H1 (cell line): ENCODE measurements at regions not wholly inside any gene's neighbourhood (a gene's known extent, or its start where the extent isn't known, plus 50 kb on each side); places are given as distances from the start of the nearest gene placed in this dataset.

Source experiments
- BRCA1 ChIP-seq: IDR thresholded peaks from 2 replicates; pipeline ENCODE4 v1.6.1; 2012; ENCODE audit warnings: low read depth, low read length, improper control_type of control experiment
- CEBPB ChIP-seq: IDR thresholded peaks from 2 replicates; pipeline ENCODE4 v1.6.1; 2012; ENCODE audit warnings: low read depth, low read length
- YY1 ChIP-seq: IDR thresholded peaks from 2 replicates; pipeline ENCODE4 v1.6.1; 2011; ENCODE audit warnings: low read depth, mild to moderate bottlenecking, low read length
- TF ChIP-seq, protein P1 (sequence below): fragments of 300-600 bp; sonication (generic); IDR thresholded peaks from 2 replicates; pipeline ENCODE4 v1.7.1; 2012; ENCODE audit warnings: low read length, moderate library complexity, mild to moderate bottlenecking, inconsistent platforms; ENCODE audit not compliant: insufficient replicate concordance

DNA sequence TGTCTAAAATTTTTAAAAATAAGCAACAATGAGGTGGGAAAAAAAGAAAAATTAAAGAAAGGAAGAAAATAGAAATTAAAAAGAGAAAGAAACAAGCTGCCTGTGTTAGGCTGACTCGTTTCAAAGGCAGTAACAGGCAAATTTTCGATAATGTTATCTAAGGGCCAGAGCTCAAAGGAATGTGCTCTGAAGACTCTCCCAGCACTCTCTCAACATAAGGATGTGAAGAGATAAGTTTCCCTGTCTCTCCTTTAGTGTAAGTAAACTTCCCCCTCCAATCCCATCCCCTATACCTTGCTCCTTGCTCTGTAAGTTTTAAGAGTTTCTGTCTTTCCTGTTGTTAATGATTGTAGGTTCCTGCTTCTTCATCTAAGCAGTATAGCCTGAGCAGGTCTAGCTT is 172.8 kb downstream of the TEX13C start (continued):
- TF ChIP-seq, protein P1, sequence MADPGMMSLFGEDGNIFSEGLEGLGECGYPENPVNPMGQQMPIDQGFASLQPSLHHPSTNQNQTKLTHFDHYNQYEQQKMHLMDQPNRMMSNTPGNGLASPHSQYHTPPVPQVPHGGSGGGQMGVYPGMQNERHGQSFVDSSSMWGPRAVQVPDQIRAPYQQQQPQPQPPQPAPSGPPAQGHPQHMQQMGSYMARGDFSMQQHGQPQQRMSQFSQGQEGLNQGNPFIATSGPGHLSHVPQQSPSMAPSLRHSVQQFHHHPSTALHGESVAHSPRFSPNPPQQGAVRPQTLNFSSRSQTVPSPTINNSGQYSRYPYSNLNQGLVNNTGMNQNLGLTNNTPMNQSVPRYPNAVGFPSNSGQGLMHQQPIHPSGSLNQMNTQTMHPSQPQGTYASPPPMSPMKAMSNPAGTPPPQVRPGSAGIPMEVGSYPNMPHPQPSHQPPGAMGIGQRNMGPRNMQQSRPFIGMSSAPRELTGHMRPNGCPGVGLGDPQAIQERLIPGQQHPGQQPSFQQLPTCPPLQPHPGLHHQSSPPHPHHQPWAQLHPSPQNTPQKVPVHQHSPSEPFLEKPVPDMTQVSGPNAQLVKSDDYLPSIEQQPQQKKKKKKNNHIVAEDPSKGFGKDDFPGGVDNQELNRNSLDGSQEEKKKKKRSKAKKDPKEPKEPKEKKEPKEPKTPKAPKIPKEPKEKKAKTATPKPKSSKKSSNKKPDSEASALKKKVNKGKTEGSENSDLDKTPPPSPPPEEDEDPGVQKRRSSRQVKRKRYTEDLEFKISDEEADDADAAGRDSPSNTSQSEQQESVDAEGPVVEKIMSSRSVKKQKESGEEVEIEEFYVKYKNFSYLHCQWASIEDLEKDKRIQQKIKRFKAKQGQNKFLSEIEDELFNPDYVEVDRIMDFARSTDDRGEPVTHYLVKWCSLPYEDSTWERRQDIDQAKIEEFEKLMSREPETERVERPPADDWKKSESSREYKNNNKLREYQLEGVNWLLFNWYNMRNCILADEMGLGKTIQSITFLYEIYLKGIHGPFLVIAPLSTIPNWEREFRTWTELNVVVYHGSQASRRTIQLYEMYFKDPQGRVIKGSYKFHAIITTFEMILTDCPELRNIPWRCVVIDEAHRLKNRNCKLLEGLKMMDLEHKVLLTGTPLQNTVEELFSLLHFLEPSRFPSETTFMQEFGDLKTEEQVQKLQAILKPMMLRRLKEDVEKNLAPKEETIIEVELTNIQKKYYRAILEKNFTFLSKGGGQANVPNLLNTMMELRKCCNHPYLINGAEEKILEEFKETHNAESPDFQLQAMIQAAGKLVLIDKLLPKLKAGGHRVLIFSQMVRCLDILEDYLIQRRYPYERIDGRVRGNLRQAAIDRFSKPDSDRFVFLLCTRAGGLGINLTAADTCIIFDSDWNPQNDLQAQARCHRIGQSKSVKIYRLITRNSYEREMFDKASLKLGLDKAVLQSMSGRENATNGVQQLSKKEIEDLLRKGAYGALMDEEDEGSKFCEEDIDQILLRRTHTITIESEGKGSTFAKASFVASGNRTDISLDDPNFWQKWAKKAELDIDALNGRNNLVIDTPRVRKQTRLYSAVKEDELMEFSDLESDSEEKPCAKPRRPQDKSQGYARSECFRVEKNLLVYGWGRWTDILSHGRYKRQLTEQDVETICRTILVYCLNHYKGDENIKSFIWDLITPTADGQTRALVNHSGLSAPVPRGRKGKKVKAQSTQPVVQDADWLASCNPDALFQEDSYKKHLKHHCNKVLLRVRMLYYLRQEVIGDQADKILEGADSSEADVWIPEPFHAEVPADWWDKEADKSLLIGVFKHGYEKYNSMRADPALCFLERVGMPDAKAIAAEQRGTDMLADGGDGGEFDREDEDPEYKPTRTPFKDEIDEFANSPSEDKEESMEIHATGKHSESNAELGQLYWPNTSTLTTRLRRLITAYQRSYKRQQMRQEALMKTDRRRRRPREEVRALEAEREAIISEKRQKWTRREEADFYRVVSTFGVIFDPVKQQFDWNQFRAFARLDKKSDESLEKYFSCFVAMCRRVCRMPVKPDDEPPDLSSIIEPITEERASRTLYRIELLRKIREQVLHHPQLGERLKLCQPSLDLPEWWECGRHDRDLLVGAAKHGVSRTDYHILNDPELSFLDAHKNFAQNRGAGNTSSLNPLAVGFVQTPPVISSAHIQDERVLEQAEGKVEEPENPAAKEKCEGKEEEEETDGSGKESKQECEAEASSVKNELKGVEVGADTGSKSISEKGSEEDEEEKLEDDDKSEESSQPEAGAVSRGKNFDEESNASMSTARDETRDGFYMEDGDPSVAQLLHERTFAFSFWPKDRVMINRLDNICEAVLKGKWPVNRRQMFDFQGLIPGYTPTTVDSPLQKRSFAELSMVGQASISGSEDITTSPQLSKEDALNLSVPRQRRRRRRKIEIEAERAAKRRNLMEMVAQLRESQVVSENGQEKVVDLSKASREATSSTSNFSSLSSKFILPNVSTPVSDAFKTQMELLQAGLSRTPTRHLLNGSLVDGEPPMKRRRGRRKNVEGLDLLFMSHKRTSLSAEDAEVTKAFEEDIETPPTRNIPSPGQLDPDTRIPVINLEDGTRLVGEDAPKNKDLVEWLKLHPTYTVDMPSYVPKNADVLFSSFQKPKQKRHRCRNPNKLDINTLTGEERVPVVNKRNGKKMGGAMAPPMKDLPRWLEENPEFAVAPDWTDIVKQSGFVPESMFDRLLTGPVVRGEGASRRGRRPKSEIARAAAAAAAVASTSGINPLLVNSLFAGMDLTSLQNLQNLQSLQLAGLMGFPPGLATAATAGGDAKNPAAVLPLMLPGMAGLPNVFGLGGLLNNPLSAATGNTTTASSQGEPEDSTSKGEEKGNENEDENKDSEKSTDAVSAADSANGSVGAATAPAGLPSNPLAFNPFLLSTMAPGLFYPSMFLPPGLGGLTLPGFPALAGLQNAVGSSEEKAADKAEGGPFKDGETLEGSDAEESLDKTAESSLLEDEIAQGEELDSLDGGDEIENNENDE, result no peak
- TF ChIP-seq CEBPB (no peak), YY1 (no peak), BRCA1 (no peak)
